GM19240 (cell line): ENCODE measurements at regions not wholly inside any gene's neighbourhood (a gene's known extent, or its start where the extent isn't known, plus 50 kb on each side); places are given as distances from the start of the nearest gene placed in this dataset.

ENCODE experiments used
- DNase-seq: peaks from one replicate; pipeline ENCODE4 v3.0.0; 2011; ENCODE audit warnings: low spot score; ENCODE audit not compliant: insufficient read length

GRCh38 chr5:162323466-162323865 lies 255.9 kb downstream of the GABRG2 start:
- no peak for DNase-seq

- no peak for DNase-seq
Measured at GRCh38 chr5:162324328-162324727, 256.8 kb downstream of the GABRG2 start.

GRCh38 chr5:162325143-162325727 lies 257.7 kb downstream of the GABRG2 start:
- DNase-seq = no peak

GRCh38 chr5:162334944-162335343 lies 267.4 kb downstream of the GABRG2 start:
- DNase-seq = no peak

GRCh38 chr5:162360373-162360931 lies 292.9 kb downstream of the GABRG2 start:
- no peak for DNase-seq

GRCh38 chr5:162372256-162372655 lies 304.7 kb downstream of the GABRG2 start:
- DNase-seq = no peak

GRCh38 chr5:162377895-162378294 lies 310.3 kb downstream of the GABRG2 start:
- DNase-seq = no peak

- DNase-seq = no peak
Measured at GRCh38 chr5:162382839-162383238, 315.3 kb downstream of the GABRG2 start.

GRCh38 chr5:162384225-162384624 lies 316.7 kb downstream of the GABRG2 start:
- no peak for DNase-seq

GRCh38 chr5:162391833-162392232 lies 324.3 kb downstream of the GABRG2 start:
- no peak for DNase-seq

- no peak for DNase-seq
Measured at GRCh38 chr5:162392336-162392735, 324.8 kb downstream of the GABRG2 start.

- no peak for DNase-seq
Measured at GRCh38 chr5:162393534-162393933, 326.0 kb downstream of the GABRG2 start.

- no peak for DNase-seq
Measured at GRCh38 chr5:162407614-162408013, 340.0 kb downstream of the GABRG2 start.

GRCh38 chr5:162410365-162410764 lies 342.8 kb downstream of the GABRG2 start:
- no peak for DNase-seq

GRCh38 chr5:162429142-162429541 lies 361.6 kb downstream of the GABRG2 start:
- no peak for DNase-seq

- DNase-seq = no peak
Measured at GRCh38 chr5:162434281-162434680, 366.7 kb downstream of the GABRG2 start.

GRCh38 chr5:162436055-162436454 lies 368.5 kb downstream of the GABRG2 start:
- no peak for DNase-seq

GRCh38 chr5:162444129-162444762 lies 376.7 kb downstream of the GABRG2 start:
- DNase-seq = no peak

- no peak for DNase-seq
Measured at GRCh38 chr5:162456086-162456485, 388.5 kb downstream of the GABRG2 start.

GRCh38 chr5:162466011-162466410 lies 398.4 kb downstream of the GABRG2 start:
- no peak for DNase-seq

- DNase-seq = no peak
Measured at GRCh38 chr5:162473041-162473714, 405.6 kb downstream of the GABRG2 start.

GRCh38 chr5:162474239-162474638 lies 406.7 kb downstream of the GABRG2 start:
- DNase-seq = no peak

GRCh38 chr5:162484095-162484494 lies 416.5 kb downstream of the GABRG2 start:
- DNase-seq = no peak
